ENCODE measurements at regions not wholly inside any gene's neighbourhood (a gene's known extent, or its start where the extent isn't known, plus 50 kb on each side); places are given as distances from the start of the nearest gene placed in this dataset.

DNA sequence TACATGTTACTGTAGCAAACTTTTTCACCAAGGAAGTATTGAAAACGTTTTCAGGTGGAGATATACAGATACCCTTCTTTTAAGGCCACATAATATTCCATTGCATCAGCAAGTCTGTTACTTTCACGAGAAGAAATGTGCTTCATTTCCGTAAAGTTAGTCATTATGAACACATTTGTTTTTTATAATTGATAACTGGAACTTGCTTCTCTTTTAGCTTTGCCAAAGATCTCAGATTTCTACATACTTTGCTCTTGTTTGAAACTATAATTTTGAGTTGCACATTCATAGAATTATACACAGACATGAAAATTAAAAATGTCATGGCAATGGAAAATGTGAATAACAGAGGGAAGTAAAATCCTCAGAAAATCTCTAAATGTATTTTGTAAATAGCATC, 128.7 kb upstream of the GIMD1 start:
- WGBS (ENCODE audit: extremely low coverage, insufficient coverage, low lambda C conversion rate) = no CpG with 5 or more reads among the region's 3 CpGs
- Histone ChIP-seq H3K23ac (ENCODE audit: low read length) (no peak overlapping the region), H3K4me1 (ENCODE audit: control insufficient read depth, low read depth, low read length) (no peaks in the 10 kb centered on the region), H3K27ac (ENCODE audit: low read depth, low read length) (no peak overlapping the region), H3K79me1 (ENCODE audit: low read length) (no peaks in the 10 kb centered on the region), H3K36me3 (ENCODE audit: control insufficient read depth, insufficient read depth, low read length) (no peaks in the 10 kb centered on the region), H3K27me3 (ENCODE audit: insufficient read depth, low read length, poor library complexity) (no peaks in the 10 kb centered on the region), H3K4me3 (ENCODE audit: low read length) (no peak overlapping the region), H3K56ac (ENCODE audit: low read length) (no peak overlapping the region), H2BK5ac (ENCODE audit: low read length) (no peak overlapping the region), H3K4me2 (ENCODE audit: low read length) (no peak overlapping the region), H3K4ac (ENCODE audit: low read depth, low read length) (no peak overlapping the region), H2BK15ac (replicated peaks; ENCODE audit: low read depth) (no peak overlapping the region), H2BK120ac (ENCODE audit: low read depth, low read length) (no peak overlapping the region), H3K79me2 (ENCODE audit: control insufficient read depth, insufficient read depth, low read length) (no peaks in the 10 kb centered on the region), H3K18ac (ENCODE audit: low read length) (no peak overlapping the region), H4K5ac (ENCODE audit: low read length) (no peak overlapping the region), H4K8ac (ENCODE audit: low read depth, low read length) (no peak overlapping the region), H2AK5ac (ENCODE audit: low read length) (no peak overlapping the region), H3K9ac (ENCODE audit: low read length) (no peak overlapping the region)
- DNase-seq = no peak

DNA sequence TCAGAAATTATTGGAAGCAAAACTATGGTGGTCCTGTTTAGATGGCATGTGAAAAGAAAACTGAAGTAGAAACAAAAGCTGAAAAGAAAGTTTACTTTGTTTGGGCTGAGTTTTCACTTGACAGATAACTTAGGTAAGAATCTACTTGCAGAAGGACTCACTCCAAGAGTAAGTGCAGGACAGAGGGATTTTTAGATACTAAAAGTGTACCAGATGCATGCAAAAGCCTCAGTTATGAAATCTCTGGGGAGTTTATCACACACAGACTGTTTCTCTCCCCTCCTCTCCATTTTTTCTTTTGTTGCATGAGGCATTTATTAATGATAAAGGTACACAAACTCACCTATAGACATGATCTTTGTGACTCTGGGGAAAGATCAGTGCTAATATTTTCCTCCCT, 127.5 kb upstream of the GIMD1 start:
- no peak overlapping the region for H3K56ac ChIP-seq (ENCODE audit: low read length)
- no peak overlapping the region for H3K27ac ChIP-seq (ENCODE audit: low read depth, low read length)
- H2AK5ac ChIP-seq (ENCODE audit: low read length) = no peak overlapping the region
- no peaks in the 10 kb centered on the region for H3K79me2 ChIP-seq (ENCODE audit: control insufficient read depth, insufficient read depth, low read length)
- no peaks in the 10 kb centered on the region for H3K27me3 ChIP-seq (ENCODE audit: insufficient read depth, low read length, poor library complexity)
- H3K79me1 ChIP-seq (ENCODE audit: low read length) = no peaks in the 10 kb centered on the region
- no peaks in the 10 kb centered on the region for H3K4me1 ChIP-seq (ENCODE audit: control insufficient read depth, low read depth, low read length)
- no peak overlapping the region for H3K23ac ChIP-seq (ENCODE audit: low read length)
- no peak overlapping the region for H4K5ac ChIP-seq (ENCODE audit: low read length)
- H3K4me3 ChIP-seq (ENCODE audit: low read length) = no peak overlapping the region
- no peaks in the 10 kb centered on the region for H3K36me3 ChIP-seq (ENCODE audit: control insufficient read depth, insufficient read depth, low read length)
- no peak overlapping the region for H3K4ac ChIP-seq (ENCODE audit: low read depth, low read length)
- H3K18ac ChIP-seq (ENCODE audit: low read length) = no peak overlapping the region
- no peak overlapping the region for H3K9ac ChIP-seq (ENCODE audit: low read length)
- no peak overlapping the region for H4K8ac ChIP-seq (ENCODE audit: low read depth, low read length)
- H2BK15ac ChIP-seq (replicated peaks; ENCODE audit: low read depth) = no peak overlapping the region
- H3K4me2 ChIP-seq (ENCODE audit: low read length) = no peak overlapping the region
- H2BK5ac ChIP-seq (ENCODE audit: low read length) = no peak overlapping the region
- no peak for DNase-seq
- H2BK120ac ChIP-seq (ENCODE audit: low read depth, low read length) = no peak overlapping the region

DNA sequence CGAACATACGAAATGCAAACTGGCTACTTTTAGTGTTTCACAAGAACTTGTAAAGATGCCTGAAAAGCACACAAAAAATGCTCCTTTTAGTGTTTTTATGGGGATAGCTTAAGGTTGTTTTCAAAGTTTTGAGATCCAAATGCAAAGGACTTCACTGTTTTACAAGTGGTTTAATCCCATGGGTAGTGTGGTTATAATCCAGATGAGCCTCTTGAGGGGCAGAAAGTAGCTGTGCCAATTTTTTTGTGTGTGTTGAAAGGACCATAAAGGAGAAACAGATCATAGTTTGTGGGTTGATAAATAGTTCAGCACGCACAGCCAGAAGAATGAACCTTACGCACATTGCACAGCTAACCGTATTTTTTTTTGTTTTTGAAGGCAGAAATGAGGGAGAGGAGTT, 126.9 kb upstream of the GIMD1 start:
- Histone ChIP-seq H3K23ac (ENCODE audit: low read length) (no peak overlapping the region), H4K5ac (ENCODE audit: low read length) (no peak overlapping the region), H2AK5ac (ENCODE audit: low read length) (no peak overlapping the region), H2BK15ac (replicated peaks; ENCODE audit: low read depth) (no peak overlapping the region), H3K79me1 (ENCODE audit: low read length) (no peaks in the 10 kb centered on the region), H3K4me1 (ENCODE audit: control insufficient read depth, low read depth, low read length) (no peaks in the 10 kb centered on the region), H3K79me2 (ENCODE audit: control insufficient read depth, insufficient read depth, low read length) (no peaks in the 10 kb centered on the region), H3K4me3 (ENCODE audit: low read length) (no peak overlapping the region), H2BK5ac (ENCODE audit: low read length) (no peak overlapping the region), H3K27me3 (ENCODE audit: insufficient read depth, low read length, poor library complexity) (no peaks in the 10 kb centered on the region), H3K18ac (ENCODE audit: low read length) (no peak overlapping the region), H3K4me2 (ENCODE audit: low read length) (no peak overlapping the region), H3K56ac (ENCODE audit: low read length) (no peak overlapping the region), H2BK120ac (ENCODE audit: low read depth, low read length) (no peak overlapping the region), H3K9ac (ENCODE audit: low read length) (no peak overlapping the region), H4K8ac (ENCODE audit: low read depth, low read length) (no peak overlapping the region), H3K36me3 (ENCODE audit: control insufficient read depth, insufficient read depth, low read length) (no peaks in the 10 kb centered on the region), H3K27ac (ENCODE audit: low read depth, low read length) (no peak overlapping the region), H3K4ac (ENCODE audit: low read depth, low read length) (no peak overlapping the region)
- no peak for DNase-seq
- no CpG with 5 or more reads among the region's 5 CpGs for WGBS (ENCODE audit: extremely low coverage, insufficient coverage, low lambda C conversion rate)

DNA sequence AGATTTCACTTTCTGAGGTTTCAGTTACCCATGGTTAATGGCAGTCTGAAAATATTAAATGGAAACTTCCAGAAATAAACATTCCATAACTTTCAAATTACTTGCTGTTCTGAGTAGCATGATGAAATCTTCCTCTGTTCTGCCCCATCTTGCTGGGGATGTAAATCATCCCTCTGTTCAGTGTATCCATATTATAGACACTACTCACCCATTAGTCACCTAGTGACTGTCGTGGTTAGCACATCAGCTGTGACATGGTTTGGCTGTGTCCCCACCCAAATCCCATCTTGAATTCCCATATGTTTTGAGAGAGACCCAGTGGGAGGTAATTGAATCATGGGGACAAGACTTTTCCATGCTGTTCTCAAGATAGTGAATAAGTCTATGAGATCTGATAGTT, 125.5 kb upstream of the GIMD1 start:
- H3K4ac ChIP-seq (ENCODE audit: low read depth, low read length) = no peak overlapping the region
- no peaks in the 10 kb centered on the region for H3K4me1 ChIP-seq (ENCODE audit: control insufficient read depth, low read depth, low read length)
- no peak overlapping the region for H2BK120ac ChIP-seq (ENCODE audit: low read depth, low read length)
- no peak overlapping the region for H3K23ac ChIP-seq (ENCODE audit: low read length)
- no peak overlapping the region for H4K5ac ChIP-seq (ENCODE audit: low read length)
- H3K27ac ChIP-seq (ENCODE audit: low read depth, low read length) = no peak overlapping the region
- H3K18ac ChIP-seq (ENCODE audit: low read length) = no peak overlapping the region
- H3K56ac ChIP-seq (ENCODE audit: low read length) = no peak overlapping the region
- no peaks in the 10 kb centered on the region for H3K27me3 ChIP-seq (ENCODE audit: insufficient read depth, low read length, poor library complexity)
- no peak overlapping the region for H3K4me2 ChIP-seq (ENCODE audit: low read length)
- H4K8ac ChIP-seq (ENCODE audit: low read depth, low read length) = no peak overlapping the region
- H3K9ac ChIP-seq (ENCODE audit: low read length) = no peak overlapping the region
- no peak for DNase-seq
- no peak overlapping the region for H2AK5ac ChIP-seq (ENCODE audit: low read length)
- no CpG with 5 or more reads among the region's 1 CpG for WGBS (ENCODE audit: extremely low coverage, insufficient coverage, low lambda C conversion rate)
- H2BK5ac ChIP-seq (ENCODE audit: low read length) = no peak overlapping the region
- no peak overlapping the region for H2BK15ac ChIP-seq (replicated peaks; ENCODE audit: low read depth)
- no peaks in the 10 kb centered on the region for H3K36me3 ChIP-seq (ENCODE audit: control insufficient read depth, insufficient read depth, low read length)
- H3K79me1 ChIP-seq (ENCODE audit: low read length) = no peaks in the 10 kb centered on the region
- H3K4me3 ChIP-seq (ENCODE audit: low read length) = no peak overlapping the region
- H3K79me2 ChIP-seq (ENCODE audit: control insufficient read depth, insufficient read depth, low read length) = no peaks in the 10 kb centered on the region

DNA sequence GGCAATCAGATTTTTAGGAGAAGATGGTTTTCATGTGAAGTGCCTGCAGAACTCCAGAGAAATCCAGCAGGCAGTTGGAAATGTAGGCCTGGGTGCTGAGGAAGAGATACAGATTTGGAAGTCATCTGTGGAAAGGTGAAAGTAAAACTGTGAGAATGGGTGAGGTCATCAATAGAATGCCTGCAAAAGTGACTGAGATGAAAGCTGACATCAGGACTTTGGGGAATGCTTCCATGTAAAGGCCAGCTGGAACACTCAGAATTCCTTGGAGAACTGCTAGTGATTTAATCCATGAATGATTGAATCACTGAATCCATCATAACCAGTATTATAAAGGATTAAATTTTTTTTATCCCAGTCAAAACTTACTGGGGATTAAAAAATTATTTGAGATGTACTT, 124.5 kb upstream of the GIMD1 start:
- no peak overlapping the region for H3K27ac ChIP-seq (ENCODE audit: low read depth, low read length)
- no peak overlapping the region for H4K8ac ChIP-seq (ENCODE audit: low read depth, low read length)
- no peak overlapping the region for H2AK5ac ChIP-seq (ENCODE audit: low read length)
- no peak overlapping the region for H2BK15ac ChIP-seq (replicated peaks; ENCODE audit: low read depth)
- no peak overlapping the region for H3K56ac ChIP-seq (ENCODE audit: low read length)
- H3K9ac ChIP-seq (ENCODE audit: low read length) = no peak overlapping the region
- no peaks in the 10 kb centered on the region for H3K79me2 ChIP-seq (ENCODE audit: control insufficient read depth, insufficient read depth, low read length)
- no peaks in the 10 kb centered on the region for H3K79me1 ChIP-seq (ENCODE audit: low read length)
- H2BK120ac ChIP-seq (ENCODE audit: low read depth, low read length) = no peak overlapping the region
- no peak overlapping the region for H4K5ac ChIP-seq (ENCODE audit: low read length)
- H2BK5ac ChIP-seq (ENCODE audit: low read length) = no peak overlapping the region
- no peaks in the 10 kb centered on the region for H3K27me3 ChIP-seq (ENCODE audit: insufficient read depth, low read length, poor library complexity)
- no peak overlapping the region for H3K4me3 ChIP-seq (ENCODE audit: low read length)
- DNase-seq = no peak
- no peak overlapping the region for H3K4ac ChIP-seq (ENCODE audit: low read depth, low read length)
- H3K4me2 ChIP-seq (ENCODE audit: low read length) = no peak overlapping the region
- H3K18ac ChIP-seq (ENCODE audit: low read length) = no peak overlapping the region
- H3K36me3 ChIP-seq (ENCODE audit: control insufficient read depth, insufficient read depth, low read length) = no peaks in the 10 kb centered on the region
- H3K23ac ChIP-seq (ENCODE audit: low read length) = no peak overlapping the region
- H3K4me1 ChIP-seq (ENCODE audit: control insufficient read depth, low read depth, low read length) = no peaks in the 10 kb centered on the region

DNA sequence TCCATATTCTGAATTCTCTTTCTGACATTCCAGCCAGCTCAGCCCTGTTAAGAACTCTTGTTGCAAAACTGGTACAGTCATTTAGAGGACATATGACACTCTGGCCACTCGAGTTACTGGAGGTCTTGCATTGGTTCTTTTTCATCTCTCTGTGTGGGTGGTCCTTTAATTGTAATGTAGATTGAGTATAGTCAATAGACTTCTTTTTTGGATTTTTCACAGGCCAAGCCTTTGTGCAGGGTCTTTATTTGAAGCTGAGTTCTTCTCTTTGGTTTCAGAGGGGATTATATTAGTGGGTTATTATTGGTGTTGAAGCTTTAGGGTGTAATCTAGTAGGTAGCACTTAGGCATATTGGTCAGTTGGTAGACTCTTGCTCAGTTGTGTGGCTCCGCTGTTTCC, 118.0 kb upstream of the GIMD1 start:
- no peaks in the 10 kb centered on the region for H3K27me3 ChIP-seq (ENCODE audit: insufficient read depth, low read length, poor library complexity)
- H2BK15ac ChIP-seq (replicated peaks; ENCODE audit: low read depth) = no peak overlapping the region
- no peak overlapping the region for H3K4me2 ChIP-seq (ENCODE audit: low read length)
- no peak overlapping the region for H2BK120ac ChIP-seq (ENCODE audit: low read depth, low read length)
- no peak overlapping the region for H3K9ac ChIP-seq (ENCODE audit: low read length)
- no peak overlapping the region for H3K56ac ChIP-seq (ENCODE audit: low read length)
- no CpG with 5 or more reads among the region's 2 CpGs for WGBS (ENCODE audit: extremely low coverage, insufficient coverage, low lambda C conversion rate)
- H4K8ac ChIP-seq (ENCODE audit: low read depth, low read length) = no peak overlapping the region
- H2AK5ac ChIP-seq (ENCODE audit: low read length) = no peak overlapping the region
- no peak overlapping the region for H3K27ac ChIP-seq (ENCODE audit: low read depth, low read length)
- H3K4ac ChIP-seq (ENCODE audit: low read depth, low read length) = no peak overlapping the region
- no peak overlapping the region for H4K5ac ChIP-seq (ENCODE audit: low read length)
- no peak for DNase-seq
- H3K36me3 ChIP-seq (ENCODE audit: control insufficient read depth, insufficient read depth, low read length) = no peaks in the 10 kb centered on the region
- no peaks in the 10 kb centered on the region for H3K79me1 ChIP-seq (ENCODE audit: low read length)
- no peak overlapping the region for H2BK5ac ChIP-seq (ENCODE audit: low read length)
- H3K4me3 ChIP-seq (ENCODE audit: low read length) = no peak overlapping the region
- no peak overlapping the region for H3K18ac ChIP-seq (ENCODE audit: low read length)
- peaks cover 2% of the 10 kb centered on the region for H3K4me1 ChIP-seq (ENCODE audit: control insufficient read depth, low read depth, low read length)
- H3K23ac ChIP-seq (ENCODE audit: low read length) = no peak overlapping the region
- no peaks in the 10 kb centered on the region for H3K79me2 ChIP-seq (ENCODE audit: control insufficient read depth, insufficient read depth, low read length)

All from mesendoderm (in vitro differentiated cells).